Fibroblast of upper back skin (primary cell): ENCODE measurements at regions not wholly inside any gene's neighbourhood (a gene's known extent, or its start where the extent isn't known, plus 50 kb on each side); places are given as distances from the start of the nearest gene placed in this dataset.
"Not testable (repeated sequence)": the region's sequence is repeated elsewhere in the genome, so short reads cannot be mapped to it uniquely, and the experiment has no call there.

Experiments
- DNase-seq: peaks from one replicate; pipeline ENCODE4 v3.0.0-alpha.2; 2013

GRCh38 chr2:198909525-198910267 lies 548.0 kb downstream of the SATB2 start:
- no peak for DNase-seq

- no peak for DNase-seq
Observed at GRCh38 chr2:198905881-198906612, 551.7 kb downstream of the SATB2 start.

- DNase-seq, result no peak
Observed at GRCh38 chr2:198901894-198902293, 555.8 kb downstream of the SATB2 start.

- no peak for DNase-seq
Observed at GRCh38 chr2:198900141-198900540, 557.6 kb downstream of the SATB2 start.

- no peak for DNase-seq
Observed at GRCh38 chr2:198890490-198890889, 567.2 kb downstream of the SATB2 start.

GRCh38 chr2:198883604-198884003 lies 574.1 kb downstream of the SATB2 start:
- peak; percentile 45 for DNase-seq

GRCh38 chr2:198880986-198881385 lies 576.8 kb downstream of the SATB2 start:
- DNase-seq, result peak; percentile 7

GRCh38 chr2:198880421-198880820 lies 577.3 kb downstream of the SATB2 start:
- no peak for DNase-seq

- no peak for DNase-seq
Observed at GRCh38 chr2:198874472-198874858, 583.3 kb downstream of the SATB2 start.

GRCh38 chr2:198873503-198874471 lies 584.0 kb downstream of the SATB2 start:
- DNase-seq, result peak; percentile 86

GRCh38 chr2:198863655-198864054 lies 594.1 kb downstream of the SATB2 start:
- DNase-seq, result peak; percentile 6

GRCh38 chr2:198861080-198861479 lies 596.7 kb downstream of the SATB2 start:
- no peak for DNase-seq

- DNase-seq, result no peak
Observed at GRCh38 chr2:198857246-198857645, 600.5 kb downstream of the SATB2 start.

- DNase-seq, result not testable (repeated sequence)
Observed at GRCh38 chr2:198855746-198856145, 602.0 kb downstream of the SATB2 start.

GRCh38 chr2:198852248-198852647 lies 605.5 kb downstream of the SATB2 start:
- no peak for DNase-seq

- no peak for DNase-seq
Observed at GRCh38 chr2:198825534-198825933, 632.2 kb downstream of the SATB2 start.

GRCh38 chr2:198817536-198817935 lies 640.2 kb downstream of the SATB2 start:
- DNase-seq, result no peak

GRCh38 chr2:198815626-198816025 lies 642.1 kb downstream of the SATB2 start:
- DNase-seq, result no peak

GRCh38 chr2:198811198-198811597 lies 646.5 kb downstream of the SATB2 start:
- no peak for DNase-seq

GRCh38 chr2:198809976-198810375 lies 647.8 kb downstream of the SATB2 start:
- DNase-seq, result no peak

- DNase-seq, result peak; percentile 79
Observed at GRCh38 chr2:198807131-198807530, 650.6 kb downstream of the SATB2 start.

GRCh38 chr2:198795419-198795818 lies 662.3 kb downstream of the SATB2 start:
- DNase-seq, result no peak

- DNase-seq, result no peak
Observed at GRCh38 chr2:198791623-198792022, 666.1 kb downstream of the SATB2 start.
